Activated CD4-positive, alpha-beta T cell treated with anti-CD3 and anti-CD28 coated beads, Interleukin-2, amount 50 U/mL, for 24 hours (primary cell): ENCODE measurements at regions not wholly inside any gene's neighbourhood (a gene's known extent, or its start where the extent isn't known, plus 50 kb on each side); places are given as distances from the start of the nearest gene placed in this dataset.
"Not testable (repeated sequence)": the region's sequence is repeated elsewhere in the genome, so short reads cannot be mapped to it uniquely, and the experiment has no call there.

ENCODE experiments used
- DNase-seq, 2 donors: peaks; one replicate each; pipeline ENCODE4 v3.0.0-alpha.2; 2020; ENCODE audit warnings: low read depth in 1 of 2, low spot score in 1 of 2

DNA sequence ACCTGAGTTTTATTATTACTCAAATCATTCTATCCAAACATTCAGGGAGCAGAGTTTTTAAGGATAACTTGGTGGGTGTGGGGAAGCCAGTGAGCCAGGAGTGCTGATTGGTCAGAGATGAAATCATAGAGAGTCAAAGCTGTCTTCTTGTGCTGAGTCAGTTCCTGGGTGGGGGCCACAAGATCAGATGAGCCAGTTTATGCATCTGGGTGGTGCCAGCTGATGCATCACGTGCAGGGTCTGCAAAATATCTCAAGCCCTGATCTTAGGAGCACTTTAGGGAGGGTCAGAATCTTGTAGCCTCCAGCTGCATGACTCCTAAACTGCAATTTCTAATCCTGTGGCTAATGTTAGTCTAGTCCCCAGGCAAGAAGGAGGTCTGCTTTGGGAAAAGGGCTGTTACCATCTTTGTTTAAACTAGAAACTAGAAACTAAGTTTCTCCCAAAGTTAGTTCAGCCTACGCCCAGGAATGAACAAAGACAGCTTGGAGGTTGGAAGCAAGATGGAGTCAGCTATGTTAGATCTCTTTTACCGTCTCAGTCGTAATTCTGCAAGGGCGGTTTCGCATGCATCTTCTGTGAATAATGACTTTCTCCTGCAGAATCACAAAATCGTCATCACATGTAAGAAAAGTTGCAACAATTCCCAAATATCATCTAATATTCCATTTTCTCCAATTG is 97.5 kb downstream of the ZNF664 start:
- not testable (repeated sequence) for DNase-seq

DNA sequence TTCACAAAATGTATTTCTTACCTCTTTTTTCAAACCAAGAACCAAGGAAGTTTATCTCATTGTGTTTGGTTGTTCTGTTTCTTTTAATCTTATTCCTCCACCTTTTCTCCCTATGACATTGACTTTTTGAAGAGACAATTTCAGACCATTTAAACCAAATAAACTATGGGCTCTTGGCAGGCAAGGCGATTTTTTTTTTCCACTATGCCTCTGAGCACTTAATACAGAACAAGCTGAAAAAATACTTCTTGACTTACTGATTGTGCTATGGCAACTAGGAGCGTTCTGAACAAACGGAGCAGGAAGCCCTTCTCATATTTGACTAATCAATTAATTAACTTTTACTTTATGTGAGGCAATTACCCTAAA is 98.0 kb downstream of the ZNF664 start:
- no peak for DNase-seq

DNA sequence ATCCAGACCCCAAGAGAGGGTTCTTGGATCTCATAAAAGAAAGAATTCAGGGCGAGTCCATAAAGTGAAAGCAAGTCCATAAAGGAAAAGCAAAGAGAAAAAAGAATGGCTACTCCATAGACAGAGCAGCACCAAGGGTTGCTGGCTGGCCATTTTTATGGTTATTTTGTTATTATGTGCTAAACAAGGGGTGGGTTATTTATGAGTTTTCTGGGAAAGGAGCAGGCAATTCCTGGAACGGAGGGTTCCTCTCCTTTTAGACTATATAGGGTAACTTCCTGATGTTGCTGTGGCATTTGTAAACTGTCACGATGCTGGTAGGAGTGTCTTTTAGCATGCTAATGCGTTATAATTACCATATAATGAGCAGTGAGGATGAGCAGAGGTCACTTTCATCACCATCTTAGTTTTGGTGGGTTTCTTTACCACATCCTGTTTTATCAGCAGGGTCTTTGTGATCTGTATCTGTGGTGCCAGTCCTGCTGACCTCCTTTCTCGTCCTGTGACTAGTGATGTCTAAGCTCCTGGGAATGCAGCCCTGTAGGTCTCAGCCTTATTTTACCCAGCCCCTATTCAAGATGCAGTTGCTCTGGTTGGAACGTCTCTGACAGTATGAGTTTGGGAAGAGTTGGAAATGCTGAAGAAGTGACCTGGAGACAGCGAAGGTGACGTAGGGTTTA is 100.5 kb downstream of the ZNF664 start:
- no peak for DNase-seq

DNA sequence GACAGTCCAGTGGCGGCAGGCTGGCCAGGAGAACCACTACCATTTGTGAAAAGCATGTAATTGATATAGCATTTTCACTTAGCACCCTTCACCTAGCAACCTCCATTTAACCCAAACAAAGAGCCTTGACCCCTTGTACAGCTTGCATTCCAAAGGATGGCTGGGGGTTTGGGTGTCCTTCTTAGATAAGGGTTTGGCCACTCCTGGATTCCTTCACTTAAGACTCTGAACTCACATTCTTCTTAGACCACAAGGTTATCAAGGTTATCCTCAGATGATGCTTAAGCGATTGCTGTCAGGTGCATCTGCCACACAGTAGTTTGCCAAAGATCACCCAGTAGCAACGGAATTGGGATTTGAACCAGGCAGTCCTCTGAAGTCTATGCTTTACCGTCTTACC is 102.8 kb downstream of the ZNF664 start:
- no peak for DNase-seq

DNA sequence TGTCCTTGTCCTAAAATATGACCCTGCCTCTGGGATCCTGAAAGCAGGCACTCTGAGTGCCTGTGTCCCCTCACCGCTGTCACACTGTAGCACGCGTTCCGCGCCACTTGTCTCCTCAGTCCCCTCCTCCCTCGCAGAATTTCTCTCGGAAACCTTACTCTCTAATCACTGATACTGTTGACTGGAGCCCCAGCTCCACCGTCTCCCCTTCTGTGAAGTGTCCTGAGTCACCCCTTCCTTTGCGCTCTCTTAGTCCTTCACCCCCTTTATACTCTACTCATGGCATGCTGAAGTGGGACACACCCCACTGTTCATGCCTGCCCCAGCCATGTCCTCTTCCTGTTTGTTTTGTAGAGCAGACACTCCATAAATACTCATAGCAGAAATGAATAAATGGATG is 104.7 kb downstream of the ZNF664 start:
- no peak for DNase-seq

DNA sequence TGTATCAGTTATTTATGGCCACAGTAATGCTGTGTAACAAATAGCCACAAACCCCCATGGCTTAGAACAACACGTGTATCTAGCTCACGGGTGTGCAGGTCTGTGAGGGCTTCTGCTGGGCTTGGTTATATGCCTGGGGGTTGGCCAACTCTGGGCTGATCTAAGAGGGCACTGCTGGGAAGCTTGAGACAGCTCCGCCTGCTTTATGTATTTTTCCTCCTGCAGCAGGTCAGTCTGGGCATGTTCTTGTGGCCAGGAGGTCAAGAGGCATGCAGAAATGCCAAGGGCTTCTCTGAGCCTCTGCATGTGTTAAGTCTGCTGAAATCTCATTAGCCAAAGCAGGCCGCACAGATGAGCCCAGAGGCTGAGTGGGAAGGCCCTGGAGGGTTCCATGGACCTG is 105.8 kb downstream of the ZNF664 start:
- no peak for DNase-seq

DNA sequence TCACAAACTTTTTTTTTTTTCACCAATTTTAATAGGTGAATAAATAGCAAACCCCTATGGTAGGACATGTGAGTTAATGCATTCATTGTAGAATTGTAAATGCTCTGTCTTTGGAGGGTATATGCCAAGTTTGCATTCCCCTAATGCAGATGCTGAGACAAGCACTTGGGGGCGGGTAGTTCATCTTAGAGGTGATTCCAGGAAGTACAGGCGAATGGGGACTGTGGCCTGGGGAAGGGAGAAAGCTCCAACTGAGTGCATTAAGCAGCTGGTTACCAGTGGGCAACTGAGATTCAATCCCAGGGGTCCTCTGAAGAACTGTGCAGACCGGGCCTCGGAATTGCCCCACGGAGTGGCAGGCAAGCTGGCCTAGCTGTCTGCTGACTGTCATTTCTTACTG is 107.6 kb downstream of the ZNF664 start:
- no peak for DNase-seq

DNA sequence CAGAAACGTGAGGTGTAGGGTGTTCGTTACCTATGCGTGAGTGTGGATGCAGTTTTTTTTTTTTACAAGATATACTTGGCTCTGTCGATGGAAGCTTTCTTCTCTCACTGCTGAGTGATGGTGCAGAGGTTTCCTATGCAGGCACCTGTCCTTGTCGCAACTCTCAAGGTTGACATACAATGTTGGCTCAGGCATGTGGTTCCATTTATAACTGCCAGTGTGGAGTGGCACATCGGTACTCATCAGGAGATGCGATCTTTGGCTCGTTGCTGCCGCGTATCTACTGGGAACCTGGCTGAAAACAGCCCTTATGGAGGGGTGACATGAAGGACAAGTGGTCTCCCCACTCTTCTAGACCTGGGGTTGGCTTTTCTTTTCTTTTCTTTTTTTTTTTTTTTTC is 109.0 kb downstream of the ZNF664 start:
- no peak for DNase-seq

DNA sequence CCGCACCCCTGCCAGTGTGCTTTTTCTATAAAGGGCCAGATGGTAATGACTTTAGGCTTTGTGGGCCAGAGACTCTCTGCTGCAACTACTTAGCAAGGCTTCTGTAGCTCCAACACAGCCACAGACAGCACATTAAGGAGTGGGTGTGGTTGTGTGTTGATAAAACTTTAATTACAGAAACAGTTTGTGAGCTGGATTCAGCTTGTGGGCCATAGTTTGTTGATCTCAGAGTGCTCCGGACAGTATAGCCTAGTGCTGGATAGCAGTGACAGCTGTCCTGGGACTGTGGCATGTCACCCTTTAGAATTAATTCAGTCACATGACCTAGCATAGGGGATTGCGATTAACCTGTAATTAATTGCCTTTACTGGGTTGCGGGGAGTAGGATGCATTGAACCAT is 109.7 kb downstream of the ZNF664 start:
- no peak for DNase-seq

DNA sequence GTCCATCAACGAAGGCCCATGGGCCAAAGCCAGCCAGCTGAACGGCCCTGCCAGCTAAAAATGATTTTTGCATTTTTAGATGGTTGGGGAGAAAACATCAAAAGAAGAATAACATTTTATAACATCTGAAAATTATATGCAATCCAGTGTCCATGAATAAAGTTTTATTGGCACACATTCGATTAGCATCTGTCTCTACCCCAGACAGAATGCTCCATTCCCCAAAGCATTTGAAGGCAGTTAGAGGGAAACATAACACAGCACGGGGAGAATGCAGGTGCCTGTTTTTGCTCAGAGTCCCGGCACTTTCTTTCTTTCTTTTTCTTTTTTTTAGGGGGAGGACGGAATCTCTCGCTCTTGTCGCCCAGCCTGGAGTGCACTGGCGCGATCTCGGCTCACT is 110.7 kb downstream of the ZNF664 start:
- DNase-seq = no peak

DNA sequence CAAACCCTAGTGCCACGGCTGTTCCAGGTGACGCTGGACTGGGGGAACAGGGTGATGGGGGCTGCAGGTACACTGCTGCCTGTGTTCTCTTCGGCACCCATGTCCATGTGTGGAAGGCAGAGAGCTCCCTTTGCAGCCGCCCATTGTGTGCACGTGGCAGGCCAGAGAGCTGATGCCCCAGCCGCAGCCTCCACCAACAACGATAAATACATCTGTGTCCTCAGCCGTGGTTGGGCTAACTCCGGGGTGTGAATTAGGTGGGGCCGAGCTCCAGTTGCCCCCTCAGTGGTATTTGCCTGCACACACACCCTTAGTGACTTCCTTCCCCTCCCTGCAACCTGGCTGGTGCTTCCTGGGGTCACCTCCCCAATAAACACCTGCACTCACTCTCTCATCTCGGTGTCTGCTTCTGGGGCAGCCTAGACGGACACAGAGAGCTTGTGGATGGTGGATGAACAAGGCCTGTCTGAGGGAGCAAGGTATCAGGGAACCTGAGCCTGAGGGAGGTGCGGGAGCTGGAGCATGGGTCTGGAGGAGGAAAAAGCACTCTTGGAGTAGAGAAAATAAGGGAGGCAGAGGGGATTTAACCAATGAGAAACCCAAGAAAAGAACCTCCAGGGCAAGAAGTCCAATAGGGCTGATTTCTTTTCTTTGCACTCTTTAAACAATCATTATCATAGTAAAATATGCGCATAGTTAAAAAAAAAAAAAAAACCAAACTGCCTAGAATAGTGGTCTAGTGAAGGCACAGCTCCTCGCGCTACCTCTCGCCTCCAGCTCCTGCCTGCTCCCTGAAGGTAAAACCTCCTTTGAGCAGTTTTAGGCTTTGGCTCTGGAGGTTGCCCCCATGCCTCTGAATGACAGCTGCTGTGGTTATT is 112.6 kb downstream of the ZNF664 start:
- no peak for DNase-seq

DNA sequence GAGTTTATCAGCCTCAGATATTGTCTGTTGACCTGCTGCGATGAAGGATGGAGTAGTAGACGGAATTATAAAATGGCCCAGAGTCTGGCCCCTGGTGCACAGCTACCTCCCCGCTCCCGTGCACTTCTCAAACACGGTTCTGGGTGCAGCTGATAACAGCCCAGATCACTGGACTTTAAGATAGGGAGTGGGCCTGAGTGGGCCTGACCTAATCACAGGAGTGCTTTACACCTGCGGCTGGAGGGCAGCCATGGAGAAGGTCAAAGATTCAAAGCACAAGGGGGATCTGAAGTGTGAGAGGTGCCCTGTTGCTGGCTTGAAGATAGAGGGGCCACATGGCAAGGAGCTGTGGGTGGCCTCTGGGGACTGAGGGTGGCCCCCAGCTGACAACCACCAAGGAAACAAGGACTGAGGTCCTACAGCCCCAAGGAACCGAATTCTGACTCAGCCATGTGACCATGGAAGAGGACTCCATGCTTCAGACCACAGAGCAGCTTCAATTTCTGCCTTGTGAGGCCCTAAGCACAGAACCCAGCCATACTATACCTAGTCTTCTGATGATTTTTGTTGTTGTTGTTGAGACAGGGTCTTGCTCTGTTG is 113.4 kb downstream of the ZNF664 start:
- DNase-seq = no peak

DNA sequence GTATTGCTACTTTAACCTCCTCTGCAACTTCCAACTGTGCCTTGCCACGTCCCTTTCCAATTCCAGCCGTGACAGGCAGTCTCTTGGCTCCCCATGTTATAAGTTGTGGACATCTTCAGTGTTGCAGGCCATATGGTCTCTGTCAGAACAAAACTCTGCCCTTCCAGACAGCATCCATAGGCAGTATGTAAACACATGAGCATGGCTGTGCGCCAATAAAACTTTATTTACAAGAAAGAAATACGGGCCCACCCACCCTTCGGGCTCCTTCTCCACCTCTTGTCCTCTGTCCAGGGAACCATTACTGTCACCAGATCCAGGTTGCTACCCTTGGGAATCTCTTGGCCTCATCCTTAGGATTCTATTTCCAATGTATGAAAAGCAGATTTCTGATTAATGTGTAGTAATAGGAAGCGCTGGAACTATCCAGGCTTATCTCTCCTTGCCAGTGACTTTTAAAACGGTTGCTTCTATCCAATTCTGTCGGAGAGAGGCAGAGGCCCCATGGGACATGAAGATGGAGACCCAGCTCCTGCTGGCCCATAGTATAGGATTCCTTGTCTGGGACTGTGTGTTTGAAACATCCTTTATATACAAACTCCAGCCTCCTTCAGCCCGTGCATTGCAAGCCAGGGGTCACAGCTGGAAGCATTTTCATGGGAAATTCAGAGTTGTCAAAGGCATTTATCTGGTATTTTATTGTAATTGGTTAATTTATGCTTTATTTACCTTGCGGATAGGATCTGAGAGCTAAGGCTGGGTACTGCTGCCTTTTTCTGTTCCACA is 114.4 kb downstream of the ZNF664 start:
- no peak for DNase-seq

DNA sequence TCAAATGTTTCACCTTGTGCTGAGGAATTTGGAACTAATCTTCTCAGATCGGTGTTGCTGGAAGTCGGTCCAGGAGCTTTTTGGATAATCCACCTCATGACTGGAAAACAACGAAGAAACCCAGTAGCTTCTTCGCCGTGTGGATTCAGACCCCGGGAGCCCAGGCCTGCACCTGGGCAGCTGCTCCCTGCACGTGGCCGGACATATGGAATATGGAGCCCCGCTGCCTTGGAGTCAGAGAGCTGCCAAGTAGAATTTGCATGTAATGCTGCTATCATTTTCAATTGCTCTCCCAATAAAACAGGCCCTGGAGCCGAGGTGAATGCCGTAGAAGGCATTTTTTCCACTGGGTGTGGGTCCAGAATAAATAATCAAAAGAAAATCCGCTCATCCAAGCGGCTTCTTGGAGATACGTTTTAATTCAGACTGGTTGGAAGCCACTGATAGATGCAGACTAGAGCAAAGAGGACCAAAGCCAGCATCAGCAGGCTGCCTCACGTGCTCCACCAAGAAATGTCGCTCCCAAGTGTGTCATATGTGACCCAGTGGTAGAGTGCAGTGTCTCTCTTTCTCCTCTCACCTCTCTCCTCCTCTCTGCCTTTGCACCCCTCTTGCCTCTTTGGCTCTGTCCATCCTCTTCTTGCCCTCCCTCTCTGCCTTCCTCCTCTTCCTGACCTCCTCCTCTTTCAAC is 115.3 kb downstream of the ZNF664 start:
- no peak for DNase-seq

DNA sequence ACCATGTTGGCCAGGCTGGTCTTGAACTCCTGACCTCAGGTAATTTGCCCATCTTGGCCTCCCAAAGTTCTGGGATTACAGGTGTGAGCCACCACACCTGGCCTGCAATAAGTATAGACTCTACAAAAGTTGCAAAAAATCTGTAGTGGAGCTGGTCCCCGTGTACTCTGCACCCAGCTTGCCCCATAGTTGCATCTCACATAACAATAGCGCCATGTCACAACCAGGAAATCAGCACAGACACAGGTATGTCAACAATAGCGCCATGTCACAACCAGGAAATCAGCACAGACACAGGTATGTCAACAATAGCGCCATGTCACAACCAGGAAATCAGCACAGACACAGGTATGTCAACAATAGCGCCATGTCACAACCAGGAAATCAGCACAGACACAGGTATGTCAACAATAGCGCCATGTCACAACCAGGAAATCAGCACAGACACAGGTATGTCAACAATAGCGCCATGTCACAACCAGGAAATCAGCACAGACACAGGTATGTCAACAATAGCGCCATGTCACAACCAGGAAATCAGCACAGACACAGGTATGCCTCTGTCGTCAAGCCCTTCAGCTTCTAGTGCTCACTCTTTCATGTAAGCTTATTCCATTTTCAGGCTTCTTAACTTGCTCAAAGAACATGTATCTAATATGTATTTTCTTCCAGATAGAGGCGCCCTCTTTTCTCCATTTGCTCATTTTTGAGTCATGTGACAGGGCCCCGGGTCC is 116.3 kb downstream of the ZNF664 start:
- DNase-seq = not testable (repeated sequence)

DNA sequence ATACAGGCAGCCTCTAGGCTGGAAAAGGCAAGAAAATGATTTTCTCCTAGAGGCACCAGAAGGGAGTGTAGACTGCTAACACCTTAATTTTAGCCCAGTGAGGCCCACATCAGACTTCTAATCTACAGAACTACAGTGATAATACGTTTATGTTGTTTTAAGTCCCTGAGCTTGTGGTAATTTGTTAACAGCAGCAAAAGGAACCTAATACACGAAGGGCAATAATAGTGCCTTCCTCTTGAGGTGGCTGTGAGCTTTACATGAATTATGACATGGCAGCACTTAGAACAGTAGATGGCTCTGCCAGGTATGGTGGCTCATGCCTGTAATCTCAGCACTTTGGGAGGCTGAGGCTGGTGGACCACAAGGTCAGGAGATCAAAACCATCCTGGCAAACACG is 118.8 kb downstream of the ZNF664 start:
- no peak for DNase-seq

DNA sequence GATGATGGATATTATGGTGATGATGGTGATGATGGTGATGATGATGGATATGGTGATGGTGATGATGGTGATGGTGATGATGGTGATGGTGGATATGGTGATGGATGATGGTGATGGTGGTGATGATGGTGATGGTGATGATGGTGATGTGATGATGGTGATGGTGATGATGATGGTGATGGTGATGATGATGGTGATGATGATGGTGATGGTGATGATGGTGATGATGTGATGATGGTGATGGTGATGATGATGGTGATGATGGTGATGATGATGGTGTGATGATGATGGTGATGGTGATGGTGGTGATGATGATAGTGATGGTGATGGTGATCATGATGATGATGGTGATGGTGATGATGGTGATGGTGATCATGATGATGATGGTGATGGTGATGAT is 119.5 kb downstream of the ZNF664 start:
- not testable (repeated sequence) for DNase-seq

DNA sequence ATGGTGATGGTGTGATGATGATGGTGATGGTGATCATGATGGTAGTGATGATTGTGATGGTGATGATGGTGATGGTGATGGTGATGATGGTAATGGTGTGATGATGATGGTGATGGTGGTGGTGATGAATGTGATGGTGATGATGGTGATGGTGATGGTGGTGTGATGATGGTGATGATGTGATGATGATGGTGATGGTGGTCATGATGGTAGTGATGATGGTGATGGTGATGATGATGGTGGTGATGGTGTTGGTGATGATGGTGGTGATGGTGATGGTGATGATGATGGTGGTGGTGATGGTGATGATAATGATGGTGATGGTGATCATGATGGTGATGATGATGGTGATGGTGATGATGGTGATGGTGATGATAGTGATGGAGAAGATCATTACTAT is 120.3 kb downstream of the ZNF664 start:
- DNase-seq = no peak

DNA sequence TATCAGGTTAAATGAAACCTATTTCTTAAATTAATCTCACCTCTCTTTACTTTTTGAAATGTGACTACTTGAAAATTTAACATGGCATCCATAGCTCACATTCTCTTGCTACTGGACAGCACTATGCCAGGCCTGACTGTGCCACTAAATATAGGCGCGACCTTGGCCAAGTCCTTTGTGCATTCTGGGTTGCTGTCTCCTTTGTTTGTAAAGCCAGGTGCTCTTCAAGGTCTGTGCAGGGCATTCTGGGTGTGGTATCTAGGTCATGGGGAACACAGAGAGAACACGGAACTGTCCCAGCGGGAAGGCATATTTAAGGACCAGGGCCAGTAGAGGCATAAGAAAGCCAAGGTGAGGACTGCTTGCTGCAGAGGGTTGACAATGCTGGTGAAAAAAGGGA is 121.2 kb downstream of the ZNF664 start:
- no peak for DNase-seq

DNA sequence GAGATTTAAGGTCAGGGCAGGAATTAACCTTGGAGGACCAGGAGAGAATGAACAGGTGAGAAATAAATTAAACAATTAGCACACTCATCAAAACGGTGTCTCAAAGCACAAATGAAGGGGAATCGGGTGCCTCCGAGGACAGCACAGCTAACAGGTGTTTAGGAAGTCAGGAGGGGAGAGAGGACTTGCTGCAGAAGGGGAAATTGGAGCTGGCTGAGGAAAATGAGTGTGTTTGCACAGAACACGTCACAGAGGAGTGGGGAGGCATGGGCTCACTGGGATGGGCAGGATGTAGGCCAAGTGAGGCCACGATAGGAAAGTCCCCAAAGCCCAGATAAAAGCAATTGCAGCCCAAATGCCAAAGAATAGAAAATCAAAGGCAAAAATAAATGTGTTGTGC is 121.7 kb downstream of the ZNF664 start:
- no peak for DNase-seq
